GM13977 (cell line): ENCODE measurements at regions not wholly inside any gene's neighbourhood (a gene's known extent, or its start where the extent isn't known, plus 50 kb on each side); places are given as distances from the start of the nearest gene placed in this dataset.

Experiments
- DNase-seq: peaks from one replicate; pipeline ENCODE4 v3.0.0; 2012; ENCODE audit warnings: low spot score
- CTCF ChIP-seq: IDR thresholded peaks from 2 replicates; pipeline ENCODE4 v1.5.1; 2012; ENCODE audit warnings: mild to moderate bottlenecking, control low read depth; ENCODE audit not compliant: insufficient read depth; ENCODE audit errors: extremely low read depth, missing control alignments
- in situ Hi-C: fragments of 300-500 bp; cut with MboI; formaldehyde crosslinking; loops from one replicate; pipeline ENCODE4 v1.12.0; 2022; ENCODE audit warnings: low sequenced_read_pairs, low pct_unique_long_range_greater_than_20kb, mixed read lengths, inconsistent platforms; ENCODE audit not compliant: unreplicated experiment

- DNase-seq = no peak
- in situ Hi-C loops = no loop called here
- TF ChIP-seq CTCF = no peak
Measured at GRCh38 chr13:78306519-78307206, 296.7 kb downstream of the POU4F1 start.

GRCh38 chr13:78305171-78305570 lies 298.2 kb downstream of the POU4F1 start:
- in situ Hi-C loops = no loop called here
- no peak for DNase-seq
- TF ChIP-seq CTCF = no peak

- no peak for TF ChIP-seq CTCF
- in situ Hi-C loops = no loop called here
- peak; percentile 2 for DNase-seq
Measured at GRCh38 chr13:78299832-78300623, 303.3 kb downstream of the POU4F1 start.

GRCh38 chr13:78298657-78299056 lies 304.7 kb downstream of the POU4F1 start:
- in situ Hi-C loops = no loop called here
- DNase-seq = no peak
- no peak for TF ChIP-seq CTCF

GRCh38 chr13:78286748-78287147 lies 316.6 kb downstream of the POU4F1 start:
- no peak for DNase-seq
- no peak for TF ChIP-seq CTCF
- in situ Hi-C loops = no loop called here

- DNase-seq = no peak
- in situ Hi-C loops = no loop called here
- no peak for TF ChIP-seq CTCF
Measured at GRCh38 chr13:78265098-78265497, 338.3 kb downstream of the POU4F1 start.
